HPDE6-E6E7 (cell line): ENCODE measurements at regions not wholly inside any gene's neighbourhood (a gene's known extent, or its start where the extent isn't known, plus 50 kb on each side); places are given as distances from the start of the nearest gene placed in this dataset.
"Not testable (repeated sequence)": the region's sequence is repeated elsewhere in the genome, so short reads cannot be mapped to it uniquely, and the experiment has no call there.

Experiments used
- DNase-seq: peaks from one replicate; pipeline ENCODE4 v3.0.0; 2011; ENCODE audit warnings: missing footprints; ENCODE audit errors: extremely low spot score

DNA sequence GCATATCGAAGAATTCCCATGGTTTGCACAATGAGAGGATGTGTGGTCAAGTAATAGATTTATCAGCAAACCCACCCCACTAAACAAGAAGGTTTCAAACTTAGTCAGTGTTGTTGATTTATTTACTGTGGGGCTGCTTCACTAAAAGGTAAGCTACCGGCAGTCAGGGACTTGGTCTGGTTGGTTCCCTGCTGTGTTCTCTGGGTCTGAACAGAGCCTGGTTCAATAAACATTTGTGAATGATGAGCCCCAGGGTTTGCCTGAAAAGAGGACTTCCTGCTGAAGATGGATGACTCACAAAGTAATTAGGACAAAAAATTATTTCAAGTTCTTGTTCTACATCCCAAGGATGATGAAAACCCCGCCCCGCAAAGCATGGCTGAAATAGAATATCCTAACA is 108.3 kb downstream of the SPP2 start:
- no peak for DNase-seq

DNA sequence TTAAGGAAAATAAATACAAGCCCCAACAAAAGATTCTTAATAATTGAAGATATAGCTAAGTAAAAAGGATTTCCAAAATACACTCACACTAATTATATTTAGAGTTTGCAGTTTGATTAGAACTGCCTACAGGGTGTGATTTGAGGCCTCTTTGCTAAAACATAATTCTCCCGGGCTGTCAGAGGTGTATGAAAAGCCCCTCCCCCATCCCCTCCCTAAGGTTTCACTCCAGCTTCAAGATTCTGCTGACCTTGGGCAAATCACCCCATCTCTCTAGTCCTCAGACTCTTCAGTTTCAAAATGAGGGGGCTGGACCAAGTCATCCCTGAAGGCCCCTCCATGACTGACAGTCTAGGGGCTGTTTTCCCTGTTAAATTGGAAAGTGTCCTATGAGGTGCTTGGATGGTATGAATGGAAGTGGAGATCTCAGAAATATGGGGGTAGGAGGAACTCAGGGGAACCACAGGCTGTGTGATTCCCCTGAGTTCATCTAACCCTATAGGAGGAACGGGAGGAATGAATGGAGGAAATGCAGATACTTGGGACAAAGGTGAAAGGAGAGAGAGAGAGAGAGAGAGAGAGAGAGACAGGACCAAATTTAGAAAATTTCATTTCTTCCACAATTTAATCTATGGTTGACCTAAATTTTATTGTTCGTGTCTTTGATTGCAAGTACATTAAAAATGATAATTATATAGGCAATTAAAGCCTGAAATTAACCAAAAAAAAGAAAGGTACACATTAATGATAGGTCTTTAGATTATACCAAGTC is 107.5 kb downstream of the SPP2 start:
- no peak for DNase-seq

DNA sequence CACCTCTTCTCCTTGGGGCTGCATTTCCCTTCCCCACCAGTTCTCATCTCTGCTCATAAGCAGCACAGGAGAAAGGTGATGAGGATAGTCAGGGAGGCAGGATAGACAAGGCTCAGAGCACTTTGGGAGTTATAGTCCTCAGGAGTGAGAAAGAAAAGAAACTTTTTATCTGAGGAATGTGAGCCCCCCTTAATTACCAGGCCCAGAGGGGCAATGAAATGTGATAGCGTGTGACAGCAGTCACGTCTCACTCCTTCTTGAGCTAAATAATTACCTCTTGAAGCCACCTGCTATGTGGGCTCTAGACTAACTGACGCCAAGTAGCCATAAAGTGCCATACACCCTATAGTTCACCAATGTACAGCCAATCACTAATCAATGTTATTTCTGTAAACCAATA is 105.8 kb downstream of the SPP2 start:
- DNase-seq, result no peak

DNA sequence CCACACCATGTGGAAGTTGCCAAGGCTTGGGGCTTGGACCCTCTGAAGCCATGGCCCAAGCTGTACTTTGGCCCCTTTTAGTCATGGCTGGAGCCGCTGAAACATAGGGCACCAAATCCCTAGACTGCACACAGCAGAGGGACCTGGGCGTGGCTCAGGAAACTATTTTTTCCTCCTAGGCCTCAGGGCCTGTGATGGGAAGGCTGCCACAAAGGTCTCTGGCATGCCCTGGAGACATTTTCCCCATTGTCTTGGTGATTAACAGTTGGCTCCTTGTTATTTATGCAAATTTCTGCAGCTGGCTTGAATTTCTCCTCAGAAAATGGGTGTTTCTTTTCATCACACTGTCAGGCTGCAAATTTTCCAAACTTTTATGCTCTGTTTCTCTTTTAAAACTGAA is 102.3 kb downstream of the SPP2 start:
- DNase-seq, result not testable (repeated sequence)

DNA sequence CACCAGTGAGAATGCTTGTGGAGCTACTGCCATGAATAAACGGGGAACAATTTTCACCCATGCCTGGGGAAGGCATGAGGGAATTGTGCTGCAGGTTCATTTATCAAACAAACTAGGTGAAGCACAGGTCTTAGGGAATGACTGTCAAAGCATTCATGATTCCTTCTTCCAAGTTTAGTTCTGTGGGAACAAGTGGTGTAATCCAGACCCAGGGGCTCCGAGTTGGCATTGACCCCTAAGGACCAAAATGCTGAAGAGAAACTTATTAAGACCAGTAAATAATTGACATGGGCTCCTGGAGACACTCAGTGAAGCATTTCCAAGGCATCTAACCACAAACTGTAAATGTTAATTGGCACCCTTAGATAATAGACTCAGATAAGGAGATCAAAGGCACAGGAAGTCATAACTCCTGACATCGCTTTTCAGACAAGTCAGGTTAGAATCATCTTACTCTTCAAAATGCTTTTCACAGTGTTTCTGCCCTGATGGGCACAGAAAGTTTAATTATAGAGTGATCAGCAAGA is 96.9 kb downstream of the SPP2 start:
- no peak for DNase-seq

DNA sequence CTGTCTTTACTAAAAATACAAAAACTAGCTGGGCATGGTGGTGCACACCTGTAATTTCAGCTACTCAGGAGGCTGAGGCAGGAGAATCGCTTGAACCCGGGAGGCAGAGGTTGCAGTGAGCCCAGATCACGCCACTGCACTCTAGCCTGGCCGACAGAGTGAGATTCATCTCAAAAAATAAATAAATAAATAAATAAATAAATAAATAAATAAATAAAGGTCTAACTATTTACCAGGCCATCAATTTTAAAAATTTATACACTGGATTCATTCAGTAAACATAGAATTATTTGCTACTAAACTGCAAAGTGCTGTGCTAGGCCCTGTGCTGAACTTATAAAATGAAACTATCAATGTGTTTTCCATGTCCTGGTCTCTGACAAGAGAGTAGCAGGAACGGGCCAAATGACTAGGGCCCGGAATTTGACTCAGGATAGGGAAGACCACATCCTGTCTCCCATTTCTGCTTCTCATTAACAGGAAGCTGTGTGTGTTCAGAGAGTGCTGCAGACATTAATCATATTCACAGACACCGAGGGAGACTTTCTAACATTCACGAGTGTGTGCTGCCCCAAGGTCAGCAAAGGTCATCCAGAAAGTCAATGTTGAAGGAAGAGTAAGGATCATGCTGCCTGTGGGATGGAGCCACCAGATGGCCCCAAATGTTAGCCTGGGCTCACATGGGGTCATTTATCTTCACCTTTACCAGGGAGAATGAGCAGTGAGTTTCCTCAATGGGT is 95.8 kb downstream of the SPP2 start:
- no peak for DNase-seq

DNA sequence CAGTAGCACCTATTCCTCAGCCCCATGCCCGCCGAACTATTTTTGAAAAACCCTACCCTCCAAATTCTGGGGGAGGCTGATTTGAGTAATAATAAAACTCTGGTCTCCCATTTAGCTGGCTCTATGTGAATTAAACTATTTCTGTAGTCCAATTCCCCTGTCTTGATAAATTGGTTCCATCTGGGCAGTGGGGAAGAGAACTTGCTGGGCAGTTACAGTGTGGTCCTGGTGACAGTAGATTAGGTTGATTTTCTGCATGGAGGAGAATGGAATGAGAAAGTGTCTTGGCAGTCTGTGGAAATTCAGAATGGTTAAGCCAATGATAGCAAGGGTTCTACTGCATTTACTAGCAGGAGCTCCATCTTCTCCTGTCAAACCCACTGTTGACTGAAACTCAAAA is 95.0 kb downstream of the SPP2 start:
- no peak for DNase-seq

DNA sequence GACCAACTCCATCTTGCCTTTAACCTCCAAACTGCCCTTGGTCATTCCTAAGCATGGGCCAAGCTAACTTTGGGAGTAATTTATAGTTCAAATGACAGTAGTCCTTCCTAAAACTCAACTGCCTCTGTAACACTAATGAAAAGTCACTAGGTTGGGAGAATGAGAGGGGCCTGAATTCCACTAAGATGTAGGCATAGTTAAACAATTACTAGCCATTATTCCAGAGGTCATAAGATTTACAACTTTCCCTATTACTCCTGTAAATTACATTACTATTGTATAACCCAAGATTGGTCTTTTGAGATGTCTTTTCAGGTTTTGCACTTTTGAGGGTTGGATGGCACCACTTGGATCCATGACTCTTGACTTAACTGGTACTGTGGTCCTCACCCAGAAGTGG is 94.6 kb downstream of the SPP2 start:
- DNase-seq, result no peak

DNA sequence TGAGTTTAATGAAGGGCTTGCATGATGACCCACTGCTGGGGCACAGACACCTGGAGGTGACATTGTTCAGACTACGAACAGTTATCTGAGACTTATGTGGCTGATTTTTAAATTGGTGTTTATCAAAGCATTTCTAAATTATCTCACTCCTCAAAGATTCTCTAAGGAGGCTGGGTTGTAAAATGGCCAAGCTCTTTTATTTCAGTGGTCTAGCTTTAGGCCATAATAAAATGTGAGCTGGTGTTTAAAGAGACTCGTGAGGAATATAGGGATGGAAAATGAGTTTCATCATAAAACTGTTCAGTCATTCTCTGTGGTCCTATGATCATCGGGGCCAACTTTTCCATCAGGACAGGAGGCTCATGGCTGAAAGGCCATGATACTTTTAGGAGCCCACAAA is 93.4 kb downstream of the SPP2 start:
- no peak for DNase-seq

DNA sequence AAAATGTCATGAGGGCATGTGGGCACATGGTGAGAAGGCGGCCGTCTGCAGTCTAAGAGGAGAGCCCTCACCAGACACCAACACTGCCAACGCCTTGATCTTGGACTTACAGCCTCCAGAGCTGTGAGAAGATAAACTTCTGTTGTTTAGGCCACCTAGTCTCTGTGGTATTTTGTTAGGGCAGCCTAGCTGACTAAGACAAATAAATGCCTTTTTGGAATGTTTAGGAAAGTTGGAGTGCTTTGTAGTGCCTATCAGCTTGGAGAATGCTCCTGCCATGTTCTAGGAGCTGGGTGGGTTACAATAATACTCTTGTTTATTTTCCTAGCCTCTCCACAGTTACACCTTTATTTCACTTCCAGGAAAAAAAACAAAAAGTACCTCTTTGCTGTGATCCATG is 92.0 kb downstream of the SPP2 start:
- DNase-seq, result no peak

DNA sequence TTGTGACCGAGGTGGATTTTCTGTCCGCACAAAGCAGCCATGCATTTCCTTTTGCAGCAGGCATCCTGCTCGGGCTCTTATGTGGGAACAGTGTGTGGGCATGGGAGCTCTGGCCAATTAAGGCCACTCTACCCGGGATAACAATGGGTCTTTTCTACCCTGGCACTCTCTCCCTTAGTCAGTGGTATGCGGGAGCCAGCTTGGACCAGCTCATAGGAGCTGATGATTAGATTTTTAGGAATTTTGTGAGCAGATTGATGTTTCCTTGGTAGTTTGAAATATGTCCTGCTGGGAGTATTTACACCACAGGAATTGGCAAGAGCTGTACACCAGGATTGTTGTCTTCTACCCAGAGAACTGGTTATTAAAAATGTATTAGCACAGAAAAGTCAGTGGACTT is 89.3 kb downstream of the SPP2 start:
- no peak for DNase-seq

DNA sequence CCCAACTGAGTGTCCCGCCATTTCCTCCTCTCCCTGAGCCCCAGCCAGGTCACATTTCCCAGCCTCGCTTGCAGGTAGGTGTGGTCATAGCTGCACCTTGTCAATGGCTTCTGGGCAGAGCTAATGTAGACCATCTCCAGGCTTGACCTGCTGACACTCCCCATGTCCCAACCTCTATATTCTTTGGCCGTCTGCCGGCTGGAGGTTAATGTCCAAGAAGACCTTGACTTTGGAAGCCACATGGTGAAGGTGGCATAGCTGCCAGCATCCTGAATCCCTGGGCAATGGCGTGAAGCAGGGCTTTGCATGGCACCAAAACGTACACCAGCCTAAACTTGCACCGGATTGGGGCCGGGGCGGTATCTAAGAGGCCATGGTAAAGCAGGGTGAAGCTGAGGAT is 88.3 kb downstream of the SPP2 start:
- no peak for DNase-seq

DNA sequence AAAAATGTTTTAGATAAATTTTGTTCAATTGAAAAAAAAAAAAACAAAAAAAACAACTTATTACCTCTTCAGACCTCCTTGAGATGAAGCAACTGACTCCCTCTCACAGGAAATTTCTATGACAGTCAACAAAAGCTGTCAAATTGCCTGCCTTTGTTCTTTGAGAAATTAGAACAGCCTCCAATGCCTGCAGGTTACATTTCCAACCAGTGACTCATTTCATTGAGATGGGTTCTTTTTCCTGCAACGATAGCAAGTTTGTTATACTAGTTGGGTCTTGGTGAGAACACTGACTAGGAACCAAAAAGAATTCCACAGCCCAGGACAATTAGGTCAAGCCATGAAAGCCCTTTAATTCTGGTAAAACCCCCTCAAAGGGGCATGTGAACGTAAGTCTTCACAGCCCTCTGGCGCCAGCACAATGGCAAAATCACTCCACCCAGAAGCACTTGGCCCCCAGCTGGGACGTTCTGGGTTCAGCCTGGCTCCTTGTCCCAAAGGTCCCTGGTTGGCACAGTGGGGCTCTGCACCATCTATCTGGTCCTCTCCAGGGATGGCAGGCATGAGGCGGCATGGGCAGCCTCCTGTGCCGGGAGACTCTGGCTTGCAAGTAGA is 87.0 kb downstream of the SPP2 start:
- DNase-seq, result peak; percentile 82

DNA sequence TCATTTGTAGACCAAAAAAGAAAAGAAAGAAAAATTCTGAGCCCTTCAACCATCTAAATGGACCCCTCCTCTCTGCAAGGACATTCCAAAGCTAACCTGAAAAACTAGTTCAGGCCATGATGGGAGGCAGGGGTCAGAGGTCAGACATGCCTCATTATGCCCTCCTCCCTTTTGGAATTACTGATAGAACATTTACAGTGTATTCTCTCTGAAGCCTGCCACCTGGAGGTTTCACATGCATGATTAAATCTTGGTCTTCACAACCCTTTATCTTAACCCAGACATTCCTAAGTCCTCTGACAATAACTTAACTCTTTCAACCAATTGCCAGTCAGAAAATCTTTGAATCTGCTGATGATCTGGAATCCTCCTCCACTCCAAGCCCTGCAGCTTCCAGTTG is 86.0 kb downstream of the SPP2 start:
- DNase-seq, result no peak

DNA sequence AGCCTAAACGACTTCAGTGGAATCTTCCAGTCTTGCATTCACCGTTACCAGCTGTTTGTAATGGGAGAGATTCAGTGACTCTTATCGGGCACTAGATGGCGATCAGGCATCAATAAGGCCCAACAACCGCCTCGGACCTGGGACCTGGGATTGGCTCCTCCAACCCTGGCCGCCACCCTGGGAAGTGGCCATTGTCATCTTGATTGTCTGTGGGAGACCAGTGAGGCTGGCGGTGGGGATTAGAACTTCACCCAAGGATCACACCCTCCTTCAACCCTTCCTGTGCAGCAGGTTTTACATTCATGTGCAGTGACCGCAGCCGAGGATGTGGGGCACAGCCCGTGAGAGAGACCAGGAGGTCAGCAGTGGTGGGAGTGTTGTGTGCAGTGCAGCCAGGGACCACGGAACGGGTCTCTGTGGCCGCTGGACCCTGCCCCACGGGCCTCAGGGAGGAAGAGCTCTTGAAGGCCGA is 85.3 kb downstream of the SPP2 start:
- peak; percentile 56 for DNase-seq

DNA sequence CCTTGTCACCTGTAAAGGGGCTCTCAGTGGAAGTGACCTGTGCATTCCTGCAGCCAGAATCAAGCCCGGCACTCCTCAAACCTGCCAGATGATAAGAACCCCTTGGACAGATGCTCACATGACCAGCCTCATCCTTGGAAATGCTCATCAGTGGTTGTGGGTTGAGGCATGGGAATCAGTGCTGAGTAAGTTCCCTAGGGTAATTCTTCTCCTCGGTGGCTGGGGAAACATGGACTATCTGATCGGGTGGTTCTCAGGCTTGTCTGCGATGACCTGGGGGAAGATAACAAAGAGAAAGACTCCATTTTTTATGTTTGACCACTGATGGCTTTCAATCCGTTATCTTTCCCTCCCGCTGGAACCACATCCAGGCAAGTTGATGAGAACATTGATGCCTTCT is 84.0 kb downstream of the SPP2 start:
- no peak for DNase-seq

DNA sequence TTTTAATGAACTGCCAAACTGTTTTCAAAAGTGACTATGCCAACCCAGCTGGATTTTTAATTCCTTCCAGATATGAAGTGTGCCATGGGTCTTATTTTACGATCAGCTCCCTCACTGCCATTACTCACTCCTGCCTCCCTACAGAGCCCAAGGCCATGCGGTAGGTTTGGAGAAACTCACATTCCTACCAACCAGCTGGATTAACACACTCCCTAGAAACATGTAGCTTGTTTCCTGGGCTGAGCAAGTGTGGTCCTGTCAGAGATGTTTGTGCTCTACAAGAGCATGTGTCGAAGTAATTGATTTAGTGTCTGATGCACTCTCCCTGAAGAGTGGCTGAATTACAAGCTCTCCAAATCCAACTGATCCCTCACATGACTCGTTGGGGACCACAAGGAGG is 82.5 kb downstream of the SPP2 start:
- DNase-seq, result peak; percentile 78

DNA sequence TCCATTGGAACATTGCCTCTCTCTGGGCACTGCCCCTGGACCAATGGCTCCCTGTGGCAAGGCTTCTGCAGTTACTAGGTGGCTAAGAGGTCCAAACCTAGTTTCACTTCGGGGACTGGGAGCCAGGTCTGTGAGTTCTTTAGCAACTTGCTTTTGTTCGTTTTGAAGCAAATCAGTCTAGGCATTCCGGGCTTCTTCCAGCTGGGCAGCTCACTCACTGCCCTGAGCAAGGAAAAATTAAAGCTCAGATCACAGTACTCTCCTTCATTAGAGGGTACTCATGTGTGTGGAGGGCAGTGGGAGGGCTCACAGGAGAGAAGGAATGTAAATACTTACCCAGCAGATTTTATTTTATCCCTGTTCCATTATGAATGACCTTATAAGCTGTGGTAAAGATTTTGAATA is 80.3 kb downstream of the SPP2 start:
- no peak for DNase-seq

DNA sequence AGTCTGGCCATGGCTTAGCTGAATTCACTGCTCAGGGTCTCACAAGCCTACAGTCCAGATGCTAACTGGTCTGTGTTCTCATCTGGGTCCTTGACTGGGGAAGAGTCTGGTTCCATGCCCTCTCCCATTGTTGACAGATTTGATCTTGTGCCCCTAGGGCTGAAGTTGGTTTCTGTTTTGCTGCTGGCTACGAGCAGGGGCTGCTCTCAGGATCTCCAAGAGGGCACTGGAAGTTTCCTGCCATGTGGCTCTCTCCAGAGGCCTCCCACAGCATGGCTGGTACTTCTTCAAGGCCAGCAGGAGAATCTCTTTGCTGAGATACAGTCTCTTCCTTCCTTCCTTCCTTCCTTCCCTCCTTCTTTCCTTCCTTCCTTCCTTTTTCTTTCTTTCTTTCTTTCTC is 78.1 kb downstream of the SPP2 start:
- DNase-seq, result no peak
